A549 (cell line): ENCODE measurements at regions not wholly inside any gene's neighbourhood (a gene's known extent, or its start where the extent isn't known, plus 50 kb on each side); places are given as distances from the start of the nearest gene placed in this dataset.

ENCODE experiments used
- FOSL2 ChIP-seq, 2 experiments: fragments of 450-650 bp in 1 of 2; fragments of >200 bp in 1 of 2; sonication (Bioruptor Twin) in 1 of 2; formaldehyde crosslinking; IDR thresholded peaks; 2 replicates each; pipeline versions ENCODE4 v1.5.0 to v1.6.1; 2016 to 2020; ENCODE audit warnings: mild to moderate bottlenecking in 1 of 2, moderate library complexity in 1 of 2
- MAZ ChIP-seq: fragments of 150-350 bp; IDR thresholded peaks from 2 replicates; pipeline ENCODE4 v1.6.1; 2014; ENCODE audit warnings: antibody characterized with exemption, low read depth, low read length, borderline replicate concordance
- POLR2A ChIP-seq: IDR thresholded peaks from 2 replicates; pipeline ENCODE4 v1.6.1; 2012; ENCODE audit warnings: mild to moderate bottlenecking, low read length
- RFX5 ChIP-seq: fragments of 450-650 bp; IDR thresholded peaks from 2 replicates; pipeline ENCODE4 v1.7.1; 2014; ENCODE audit warnings: antibody characterized with exemption, mild to moderate bottlenecking, moderate library complexity
- TF ChIP-seq, protein P1 (sequence below): IDR thresholded peaks from 2 replicates; pipeline ENCODE4 v1.6.1; 2012
- TF ChIP-seq, protein P2 (sequence below): fragments of >200 bp; sonication (Bioruptor Twin); formaldehyde crosslinking; IDR thresholded peaks from 3 replicates; pipeline ENCODE4 v1.6.1; 2016
- TF ChIP-seq, protein P3 (sequence below): fragments of 250-450 bp; sonication (Bioruptor Pico); IDR thresholded peaks from 2 replicates; pipeline ENCODE4 v1.5.0; 2020; ENCODE audit warnings: low read depth, mild to moderate bottlenecking, moderate library complexity
- TF ChIP-seq, protein P4 (sequence below): fragments of >200 bp; sonication (Bioruptor Twin); formaldehyde crosslinking; IDR thresholded peaks from 3 replicates; pipeline ENCODE4 v1.5.1; 2016
- TF ChIP-seq, protein P5 (sequence below): fragments of 200-600 bp; sonication (generic); IDR thresholded peaks from 2 replicates; pipeline ENCODE4 v1.6.1; 2016; ENCODE audit warnings: antibody characterized with exemption, mild to moderate bottlenecking, moderate library complexity
- TF ChIP-seq, protein P6 (sequence below): fragments of 150-350 bp; IDR thresholded peaks from 2 replicates; pipeline ENCODE4 v1.6.1; 2014; ENCODE audit warnings: low read depth, mild to moderate bottlenecking, low read length

DNA sequence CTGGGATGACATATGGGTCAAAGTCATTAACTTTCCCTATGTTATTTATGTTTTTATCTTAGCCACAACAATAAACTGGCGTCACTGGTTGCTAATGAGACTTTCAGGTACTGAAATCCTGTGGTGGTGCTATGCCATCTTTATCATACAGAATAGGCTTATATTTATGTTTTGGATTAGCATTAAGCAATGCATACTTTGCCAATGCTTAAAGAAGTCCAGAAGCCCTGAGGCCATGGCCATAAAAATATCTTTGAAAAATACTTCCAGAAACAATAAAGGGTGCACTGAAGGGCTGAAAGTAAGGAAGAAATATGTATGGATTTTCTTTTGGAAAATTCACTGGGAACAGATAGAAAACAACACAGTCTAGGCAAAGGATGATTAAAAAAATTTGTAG lies 304.6 kb upstream of the SLC10A2 start:
- TF ChIP-seq, protein P1, sequence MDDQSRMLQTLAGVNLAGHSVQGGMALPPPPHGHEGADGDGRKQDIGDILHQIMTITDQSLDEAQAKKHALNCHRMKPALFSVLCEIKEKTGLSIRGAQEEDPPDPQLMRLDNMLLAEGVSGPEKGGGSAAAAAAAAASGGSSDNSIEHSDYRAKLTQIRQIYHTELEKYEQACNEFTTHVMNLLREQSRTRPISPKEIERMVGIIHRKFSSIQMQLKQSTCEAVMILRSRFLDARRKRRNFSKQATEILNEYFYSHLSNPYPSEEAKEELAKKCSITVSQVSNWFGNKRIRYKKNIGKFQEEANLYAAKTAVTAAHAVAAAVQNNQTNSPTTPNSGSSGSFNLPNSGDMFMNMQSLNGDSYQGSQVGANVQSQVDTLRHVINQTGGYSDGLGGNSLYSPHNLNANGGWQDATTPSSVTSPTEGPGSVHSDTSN: no peak
- TF ChIP-seq, protein P2, sequence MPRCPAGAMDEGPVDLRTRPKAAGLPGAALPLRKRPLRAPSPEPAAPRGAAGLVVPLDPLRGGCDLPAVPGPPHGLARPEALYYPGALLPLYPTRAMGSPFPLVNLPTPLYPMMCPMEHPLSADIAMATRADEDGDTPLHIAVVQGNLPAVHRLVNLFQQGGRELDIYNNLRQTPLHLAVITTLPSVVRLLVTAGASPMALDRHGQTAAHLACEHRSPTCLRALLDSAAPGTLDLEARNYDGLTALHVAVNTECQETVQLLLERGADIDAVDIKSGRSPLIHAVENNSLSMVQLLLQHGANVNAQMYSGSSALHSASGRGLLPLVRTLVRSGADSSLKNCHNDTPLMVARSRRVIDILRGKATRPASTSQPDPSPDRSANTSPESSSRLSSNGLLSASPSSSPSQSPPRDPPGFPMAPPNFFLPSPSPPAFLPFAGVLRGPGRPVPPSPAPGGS: no peak
- TF ChIP-seq, protein P3, sequence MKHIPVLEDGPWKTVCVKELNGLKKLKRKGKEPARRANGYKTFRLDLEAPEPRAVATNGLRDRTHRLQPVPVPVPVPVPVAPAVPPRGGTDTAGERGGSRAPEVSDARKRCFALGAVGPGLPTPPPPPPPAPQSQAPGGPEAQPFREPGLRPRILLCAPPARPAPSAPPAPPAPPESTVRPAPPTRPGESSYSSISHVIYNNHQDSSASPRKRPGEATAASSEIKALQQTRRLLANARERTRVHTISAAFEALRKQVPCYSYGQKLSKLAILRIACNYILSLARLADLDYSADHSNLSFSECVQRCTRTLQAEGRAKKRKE (CRISPR knock-in tag): no peak
- TF ChIP-seq, protein P4, sequence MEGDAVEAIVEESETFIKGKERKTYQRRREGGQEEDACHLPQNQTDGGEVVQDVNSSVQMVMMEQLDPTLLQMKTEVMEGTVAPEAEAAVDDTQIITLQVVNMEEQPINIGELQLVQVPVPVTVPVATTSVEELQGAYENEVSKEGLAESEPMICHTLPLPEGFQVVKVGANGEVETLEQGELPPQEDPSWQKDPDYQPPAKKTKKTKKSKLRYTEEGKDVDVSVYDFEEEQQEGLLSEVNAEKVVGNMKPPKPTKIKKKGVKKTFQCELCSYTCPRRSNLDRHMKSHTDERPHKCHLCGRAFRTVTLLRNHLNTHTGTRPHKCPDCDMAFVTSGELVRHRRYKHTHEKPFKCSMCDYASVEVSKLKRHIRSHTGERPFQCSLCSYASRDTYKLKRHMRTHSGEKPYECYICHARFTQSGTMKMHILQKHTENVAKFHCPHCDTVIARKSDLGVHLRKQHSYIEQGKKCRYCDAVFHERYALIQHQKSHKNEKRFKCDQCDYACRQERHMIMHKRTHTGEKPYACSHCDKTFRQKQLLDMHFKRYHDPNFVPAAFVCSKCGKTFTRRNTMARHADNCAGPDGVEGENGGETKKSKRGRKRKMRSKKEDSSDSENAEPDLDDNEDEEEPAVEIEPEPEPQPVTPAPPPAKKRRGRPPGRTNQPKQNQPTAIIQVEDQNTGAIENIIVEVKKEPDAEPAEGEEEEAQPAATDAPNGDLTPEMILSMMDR: no peak
- TF ChIP-seq FOSL2 (IDR thresholded peaks at IDR 0.05) (no peak), FOSL2 (CRISPR knock-in tag; IDR thresholded peaks at IDR 0.05) (no peak), MAZ (no peak), RFX5 (no peak), POLR2A (no peak)
- TF ChIP-seq, protein P5, sequence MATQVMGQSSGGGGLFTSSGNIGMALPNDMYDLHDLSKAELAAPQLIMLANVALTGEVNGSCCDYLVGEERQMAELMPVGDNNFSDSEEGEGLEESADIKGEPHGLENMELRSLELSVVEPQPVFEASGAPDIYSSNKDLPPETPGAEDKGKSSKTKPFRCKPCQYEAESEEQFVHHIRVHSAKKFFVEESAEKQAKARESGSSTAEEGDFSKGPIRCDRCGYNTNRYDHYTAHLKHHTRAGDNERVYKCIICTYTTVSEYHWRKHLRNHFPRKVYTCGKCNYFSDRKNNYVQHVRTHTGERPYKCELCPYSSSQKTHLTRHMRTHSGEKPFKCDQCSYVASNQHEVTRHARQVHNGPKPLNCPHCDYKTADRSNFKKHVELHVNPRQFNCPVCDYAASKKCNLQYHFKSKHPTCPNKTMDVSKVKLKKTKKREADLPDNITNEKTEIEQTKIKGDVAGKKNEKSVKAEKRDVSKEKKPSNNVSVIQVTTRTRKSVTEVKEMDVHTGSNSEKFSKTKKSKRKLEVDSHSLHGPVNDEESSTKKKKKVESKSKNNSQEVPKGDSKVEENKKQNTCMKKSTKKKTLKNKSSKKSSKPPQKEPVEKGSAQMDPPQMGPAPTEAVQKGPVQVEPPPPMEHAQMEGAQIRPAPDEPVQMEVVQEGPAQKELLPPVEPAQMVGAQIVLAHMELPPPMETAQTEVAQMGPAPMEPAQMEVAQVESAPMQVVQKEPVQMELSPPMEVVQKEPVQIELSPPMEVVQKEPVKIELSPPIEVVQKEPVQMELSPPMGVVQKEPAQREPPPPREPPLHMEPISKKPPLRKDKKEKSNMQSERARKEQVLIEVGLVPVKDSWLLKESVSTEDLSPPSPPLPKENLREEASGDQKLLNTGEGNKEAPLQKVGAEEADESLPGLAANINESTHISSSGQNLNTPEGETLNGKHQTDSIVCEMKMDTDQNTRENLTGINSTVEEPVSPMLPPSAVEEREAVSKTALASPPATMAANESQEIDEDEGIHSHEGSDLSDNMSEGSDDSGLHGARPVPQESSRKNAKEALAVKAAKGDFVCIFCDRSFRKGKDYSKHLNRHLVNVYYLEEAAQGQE: no peak
- TF ChIP-seq, protein P6, sequence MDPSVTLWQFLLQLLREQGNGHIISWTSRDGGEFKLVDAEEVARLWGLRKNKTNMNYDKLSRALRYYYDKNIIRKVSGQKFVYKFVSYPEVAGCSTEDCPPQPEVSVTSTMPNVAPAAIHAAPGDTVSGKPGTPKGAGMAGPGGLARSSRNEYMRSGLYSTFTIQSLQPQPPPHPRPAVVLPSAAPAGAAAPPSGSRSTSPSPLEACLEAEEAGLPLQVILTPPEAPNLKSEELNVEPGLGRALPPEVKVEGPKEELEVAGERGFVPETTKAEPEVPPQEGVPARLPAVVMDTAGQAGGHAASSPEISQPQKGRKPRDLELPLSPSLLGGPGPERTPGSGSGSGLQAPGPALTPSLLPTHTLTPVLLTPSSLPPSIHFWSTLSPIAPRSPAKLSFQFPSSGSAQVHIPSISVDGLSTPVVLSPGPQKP: no peak
